ENCODE measurements at regions not wholly inside any gene's neighbourhood (a gene's known extent, or its start where the extent isn't known, plus 50 kb on each side); places are given as distances from the start of the nearest gene placed in this dataset.
"Not testable (repeated sequence)": the region's sequence is repeated elsewhere in the genome, so short reads cannot be mapped to it uniquely, and the experiment has no call there.

- no peak for DNase-seq
Observed at GRCh38 chr4:115279330-115279729, 165.9 kb upstream of the NDST4 start.

- no peak for DNase-seq
Observed at GRCh38 chr4:115278830-115279229, 165.4 kb upstream of the NDST4 start.

GRCh38 chr4:115275615-115276014 lies 162.2 kb upstream of the NDST4 start:
- no peak for DNase-seq

- no peak for DNase-seq
Observed at GRCh38 chr4:115274545-115274944, 161.1 kb upstream of the NDST4 start.

GRCh38 chr4:115272594-115272993 lies 159.2 kb upstream of the NDST4 start:
- DNase-seq = no peak

DNA sequence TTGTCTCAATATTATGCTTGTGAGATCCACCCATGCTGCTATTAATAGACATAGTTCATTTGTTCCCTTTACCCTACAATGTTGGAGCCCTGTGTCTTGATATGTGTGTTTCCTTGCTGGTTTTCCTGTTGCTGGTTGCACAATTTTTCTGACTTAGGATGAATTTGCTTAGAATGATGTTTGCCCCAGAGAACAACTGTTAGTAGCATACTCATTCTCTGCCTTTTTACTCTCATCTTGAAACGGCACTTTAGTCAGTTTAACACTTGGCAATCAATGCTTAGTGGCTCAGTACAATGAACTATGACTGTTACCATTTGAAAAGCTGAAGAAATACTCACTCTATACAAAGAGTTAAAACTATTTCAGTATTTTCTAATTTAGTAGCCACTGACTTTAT lies 158.8 kb upstream of the NDST4 start:
- no peak for DNase-seq

- DNase-seq = no peak
Observed at GRCh38 chr4:115260195-115260594, 146.8 kb upstream of the NDST4 start.

DNA sequence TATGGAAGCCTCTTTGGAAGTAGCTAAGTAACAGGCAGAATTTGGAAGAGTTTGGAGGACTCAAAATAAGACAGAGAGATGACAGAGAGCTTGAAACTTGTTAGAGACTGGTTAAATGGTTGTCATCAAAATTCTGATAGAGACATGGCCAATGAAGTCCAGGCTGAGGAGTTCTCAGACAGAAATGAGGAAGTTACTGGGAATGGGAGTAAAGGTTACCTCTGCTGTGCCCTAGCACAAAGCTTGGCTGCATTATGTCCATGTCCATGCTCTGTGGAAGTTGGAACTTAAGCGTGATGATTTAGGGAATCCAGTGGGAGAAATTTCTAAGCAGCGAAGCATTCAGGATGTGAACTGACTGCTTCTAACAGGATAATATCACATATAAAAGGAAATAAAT lies 146.2 kb upstream of the NDST4 start:
- DNase-seq = no peak

GRCh38 chr4:115249808-115250207 lies 136.4 kb upstream of the NDST4 start:
- no peak for DNase-seq

- no peak for DNase-seq
Observed at GRCh38 chr4:115234405-115235093, 121.1 kb upstream of the NDST4 start.

DNA sequence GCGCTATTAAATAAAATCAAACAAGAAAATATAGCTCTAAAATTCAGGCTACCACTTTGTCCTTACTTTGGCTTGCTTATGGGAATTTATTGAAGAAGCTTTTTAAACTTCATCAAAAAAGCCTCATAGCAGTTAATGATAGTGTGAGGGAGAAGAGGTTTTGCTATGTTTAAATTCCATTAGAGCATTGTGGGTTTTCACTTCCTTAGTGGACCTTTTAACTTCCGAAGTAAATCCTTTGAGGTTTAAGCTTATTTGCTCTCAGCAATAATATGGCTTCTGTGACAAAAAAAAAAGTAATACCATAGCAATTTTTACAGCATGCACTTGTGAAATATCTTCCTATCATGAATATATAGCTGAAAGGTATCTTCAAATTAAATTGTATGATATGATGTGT lies 120.2 kb upstream of the NDST4 start:
- no peak for DNase-seq

DNA sequence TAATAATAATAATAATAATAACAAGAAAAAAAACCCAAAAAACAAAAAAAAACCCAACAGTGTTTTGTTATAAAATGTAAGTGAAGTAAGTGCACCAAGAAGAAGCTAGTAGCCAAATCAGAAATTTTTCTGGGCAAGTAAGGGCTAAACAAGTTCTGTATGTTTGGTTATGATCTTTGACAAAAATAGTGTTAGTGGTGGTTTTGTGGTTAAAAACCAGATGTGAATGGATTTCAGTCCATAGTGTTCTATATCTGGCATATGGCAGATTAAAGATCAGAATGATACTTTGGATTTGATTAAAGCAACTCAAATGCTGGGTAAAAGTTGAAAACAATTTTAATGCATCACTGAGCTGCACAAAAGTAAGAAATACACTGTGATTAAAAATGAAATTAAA lies 116.5 kb upstream of the NDST4 start:
- no peak for DNase-seq

DNA sequence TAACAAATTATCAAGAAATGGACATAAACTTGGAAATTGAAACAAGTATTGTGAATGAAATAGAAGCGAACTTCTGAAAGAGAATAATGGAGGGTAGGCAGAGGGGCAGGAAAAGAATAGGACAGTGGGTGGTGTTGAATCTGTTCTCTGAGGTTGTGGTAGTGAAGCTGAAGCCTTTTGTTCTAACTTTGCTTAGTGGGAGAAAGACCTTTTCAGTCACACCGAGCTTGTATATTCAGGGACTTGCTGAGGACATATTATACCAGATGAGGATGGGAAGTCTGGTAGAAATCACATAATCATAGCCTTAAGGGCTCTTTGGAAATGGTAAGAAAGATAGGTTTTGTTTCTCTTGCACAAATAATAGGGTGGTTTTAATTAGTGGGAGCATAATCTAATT lies 115.4 kb upstream of the NDST4 start:
- DNase-seq = no peak

- DNase-seq = no peak
Observed at GRCh38 chr4:115222061-115222460, 108.6 kb upstream of the NDST4 start.

- DNase-seq = no peak
Observed at GRCh38 chr4:115219862-115220261, 106.4 kb upstream of the NDST4 start.

DNA sequence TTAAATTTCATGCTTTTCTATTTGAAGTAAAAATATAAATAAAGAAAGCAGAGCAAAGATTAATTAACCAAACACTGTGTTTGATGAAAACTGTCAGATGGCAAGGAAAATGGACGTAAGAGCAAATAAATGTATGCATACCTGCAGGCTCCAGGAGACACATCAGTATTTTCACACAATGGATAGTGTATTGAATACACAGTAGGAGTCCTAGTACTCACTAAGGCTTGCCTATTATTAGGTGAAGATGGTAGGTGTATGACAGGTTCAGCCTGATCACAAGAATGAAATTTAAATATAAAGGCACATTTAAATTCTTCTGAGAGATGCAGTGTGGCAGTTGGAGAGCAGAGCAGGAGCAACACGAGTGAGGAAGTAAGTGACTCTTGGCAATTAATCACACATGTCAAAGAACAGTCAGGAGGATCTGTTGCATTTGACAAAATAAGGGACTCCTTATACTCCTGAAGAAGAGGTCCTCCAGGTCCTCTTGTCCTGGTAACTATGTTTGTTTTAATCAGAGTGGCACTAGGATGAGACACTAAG lies 106.0 kb upstream of the NDST4 start:
- no peak for DNase-seq

GRCh38 chr4:115215935-115216334 lies 102.5 kb upstream of the NDST4 start:
- DNase-seq = no peak

DNA sequence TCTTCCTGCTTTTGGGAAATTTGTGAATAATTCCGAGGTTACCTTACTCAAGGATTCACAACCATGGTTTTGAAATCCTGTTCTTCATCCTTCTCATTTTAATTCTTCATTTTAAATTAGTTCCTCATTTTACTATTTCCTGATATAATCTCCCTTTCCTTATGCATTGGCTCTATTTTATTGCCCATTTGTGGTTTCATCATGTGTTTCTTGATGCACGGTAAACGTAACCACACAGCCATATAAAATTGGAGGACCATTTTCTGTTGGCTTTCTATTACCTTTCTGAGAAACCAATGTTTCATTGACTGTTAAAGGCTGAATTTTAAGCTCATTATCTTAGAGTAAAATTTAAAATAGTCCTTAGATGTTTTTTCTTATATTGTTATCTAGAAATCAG lies 100.3 kb upstream of the NDST4 start:
- DNase-seq = no peak

GRCh38 chr4:115201042-115201330 lies 87.6 kb upstream of the NDST4 start:
- no peak for DNase-seq

- DNase-seq = not testable (repeated sequence)
Observed at GRCh38 chr4:115200201-115201041, 87.0 kb upstream of the NDST4 start.

DNA sequence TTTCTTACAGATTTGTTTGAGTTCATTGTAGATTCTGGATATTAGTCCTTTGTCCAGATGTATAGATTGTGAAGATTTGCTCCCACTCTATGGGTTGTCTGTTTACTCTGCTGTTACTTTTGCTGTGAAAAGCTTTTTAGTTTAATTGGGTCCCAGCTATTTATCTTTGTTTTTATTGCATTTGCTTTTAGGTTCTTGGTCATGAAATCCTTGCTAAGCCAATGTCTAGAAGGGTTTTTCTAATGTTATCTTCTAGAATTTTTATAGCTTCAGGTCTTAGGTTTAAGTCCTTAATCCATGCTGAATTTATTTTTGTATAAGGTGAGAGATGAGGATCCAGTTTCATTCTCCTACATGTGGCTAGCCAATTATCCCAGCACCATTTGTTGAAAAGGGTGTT lies 81.2 kb upstream of the NDST4 start:
- not testable (repeated sequence) for DNase-seq

GRCh38 chr4:115190529-115190928 lies 77.1 kb upstream of the NDST4 start:
- DNase-seq = no peak

- no peak for DNase-seq
Observed at GRCh38 chr4:115187136-115187535, 73.7 kb upstream of the NDST4 start.

DNA sequence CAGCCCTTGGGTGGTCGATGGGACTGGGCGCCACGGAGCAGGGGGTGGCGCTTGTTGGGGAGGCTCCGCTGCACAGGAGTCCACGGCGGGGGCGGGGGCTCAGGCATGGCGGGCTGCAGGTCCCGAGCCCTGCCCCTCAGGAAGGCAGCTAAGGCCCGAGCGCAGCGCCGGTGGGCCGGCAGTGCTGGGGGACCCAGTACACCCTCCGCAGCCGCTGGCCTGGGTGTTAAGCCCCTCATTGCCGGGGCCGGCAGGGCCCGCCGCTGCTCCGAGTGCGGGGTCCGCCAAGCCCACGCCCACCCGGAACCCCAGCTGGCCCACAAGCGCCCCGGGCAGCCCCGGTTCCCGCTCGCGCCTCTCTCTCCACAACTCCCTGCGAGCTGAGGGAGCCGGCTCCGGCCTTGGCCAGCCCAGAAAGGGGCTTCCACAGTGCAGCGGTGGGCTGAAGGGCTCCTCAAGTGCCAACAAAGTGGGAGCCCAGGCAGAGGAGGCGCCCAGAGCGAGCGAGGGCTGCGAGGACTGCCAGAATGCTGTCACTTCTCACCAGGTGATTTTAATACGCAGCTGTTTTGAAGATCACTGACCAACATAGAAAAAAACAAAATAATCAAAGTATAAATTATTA lies 66.1 kb upstream of the NDST4 start:
- not testable (repeated sequence) for DNase-seq

All from NCI-H524 treated with DMSO at 0.1 percent for 48 hours (cell line).